NT2/D1 (cell line): ENCODE measurements at regions not wholly inside any gene's neighbourhood (a gene's known extent, or its start where the extent isn't known, plus 50 kb on each side); places are given as distances from the start of the nearest gene placed in this dataset.

Experiments used
- YY1 ChIP-seq: IDR thresholded peaks from 2 replicates; pipeline ENCODE4 v1.6.1; 2011; ENCODE audit not compliant: insufficient read length, insufficient read depth
- ZNF274 ChIP-seq: IDR thresholded peaks from 2 replicates; pipeline ENCODE4 v1.6.1; 2011; ENCODE audit warnings: mild to moderate bottlenecking, low read depth, low read length

DNA sequence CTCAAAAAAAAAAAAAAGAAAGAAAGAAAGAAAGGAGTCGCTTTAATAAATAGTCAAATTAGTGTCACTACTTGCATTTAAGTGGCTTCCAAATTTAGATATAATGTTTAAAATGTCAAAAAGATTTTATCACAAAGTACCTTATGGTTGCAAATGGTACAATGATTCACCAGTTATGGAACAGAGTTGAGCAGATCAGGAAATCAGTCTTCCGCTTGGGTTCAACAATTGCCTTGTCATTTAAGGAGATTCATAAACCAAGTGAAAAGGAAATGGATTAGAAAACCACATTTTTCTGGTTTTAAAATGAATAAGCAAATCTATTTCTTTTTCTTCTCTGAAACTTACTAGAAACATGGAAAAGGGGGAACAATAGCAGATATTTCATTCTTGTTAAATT is 94.8 kb upstream of the PTPRT start:
- TF ChIP-seq ZNF274: no peak
- TF ChIP-seq YY1: no peak
